Right lobe of liver (tissue), 4 donors: ENCODE measurements at regions not wholly inside any gene's neighbourhood (a gene's known extent, or its start where the extent isn't known, plus 50 kb on each side); places are given as distances from the start of the nearest gene placed in this dataset.

Source experiments
- POLR2A ChIP-seq: fragments of 450-650 bp; IDR thresholded peaks from one replicate; pipeline ENCODE4 v1.6.1; 2017; ENCODE audit warnings: antibody characterized with exemption, mild to moderate bottlenecking
- TF ChIP-seq, protein P1 (sequence below), 4 donors: fragments of 200-600 bp in 3 of 4; fragments of 450-650 bp in 1 of 4; IDR thresholded peaks; one replicate each; pipeline versions ENCODE4 v1.5.1 to v1.8.0; 2016 to 2022; ENCODE audit warnings: antibody characterized with exemption in 4 of 4, mild to moderate bottlenecking in 2 of 4
- donor health status: DM: no; HTN: no; CAD: no.
- donor health status: DM: no; HTN: no; CAD: no.
- donor health status: DM: no; HTN: yes; CAD: no.

DNA sequence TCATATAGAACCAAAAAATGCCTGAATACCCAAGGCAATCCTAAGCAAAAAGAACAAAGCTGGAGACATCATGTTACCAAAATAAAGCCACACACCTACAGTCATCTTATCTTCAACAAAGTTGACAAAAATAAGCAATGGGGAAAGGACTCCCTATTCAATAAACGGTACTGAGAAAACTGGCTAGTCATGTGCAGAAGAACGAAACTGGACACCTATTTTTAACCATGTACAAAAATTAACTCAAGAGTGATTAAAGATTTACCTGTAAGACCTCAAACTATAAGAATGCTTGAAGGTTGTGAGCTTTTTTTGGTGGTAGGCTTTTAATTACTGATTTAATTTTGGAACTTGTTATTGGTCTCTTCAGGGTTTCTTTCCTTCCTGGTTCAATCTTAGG lies 236.0 kb upstream of the DEFB112 start:
- TF ChIP-seq, protein P1, sequence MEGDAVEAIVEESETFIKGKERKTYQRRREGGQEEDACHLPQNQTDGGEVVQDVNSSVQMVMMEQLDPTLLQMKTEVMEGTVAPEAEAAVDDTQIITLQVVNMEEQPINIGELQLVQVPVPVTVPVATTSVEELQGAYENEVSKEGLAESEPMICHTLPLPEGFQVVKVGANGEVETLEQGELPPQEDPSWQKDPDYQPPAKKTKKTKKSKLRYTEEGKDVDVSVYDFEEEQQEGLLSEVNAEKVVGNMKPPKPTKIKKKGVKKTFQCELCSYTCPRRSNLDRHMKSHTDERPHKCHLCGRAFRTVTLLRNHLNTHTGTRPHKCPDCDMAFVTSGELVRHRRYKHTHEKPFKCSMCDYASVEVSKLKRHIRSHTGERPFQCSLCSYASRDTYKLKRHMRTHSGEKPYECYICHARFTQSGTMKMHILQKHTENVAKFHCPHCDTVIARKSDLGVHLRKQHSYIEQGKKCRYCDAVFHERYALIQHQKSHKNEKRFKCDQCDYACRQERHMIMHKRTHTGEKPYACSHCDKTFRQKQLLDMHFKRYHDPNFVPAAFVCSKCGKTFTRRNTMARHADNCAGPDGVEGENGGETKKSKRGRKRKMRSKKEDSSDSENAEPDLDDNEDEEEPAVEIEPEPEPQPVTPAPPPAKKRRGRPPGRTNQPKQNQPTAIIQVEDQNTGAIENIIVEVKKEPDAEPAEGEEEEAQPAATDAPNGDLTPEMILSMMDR (IDR thresholded peaks at IDR 0.05), result no peak
- TF ChIP-seq POLR2A, result no peak
